Trophoblast cell (in vitro differentiated cells and primary cell): ENCODE measurements at regions not wholly inside any gene's neighbourhood (a gene's known extent, or its start where the extent isn't known, plus 50 kb on each side); places are given as distances from the start of the nearest gene placed in this dataset.

Source experiments
- DNase-seq, 2 donors: peaks; one replicate each; pipeline ENCODE4 v3.0.0-alpha.2; 2016
- H2AFZ ChIP-seq: 2 replicates; pipeline ENCODE4 v1.6.1; 2013; ENCODE audit warnings: low read length, moderate library complexity, mild to moderate bottlenecking; ENCODE audit not compliant: insufficient read depth, poor library complexity
- H2AK5ac ChIP-seq: 2 replicates; pipeline ENCODE4 v1.6.1; 2013; ENCODE audit warnings: mild to moderate bottlenecking, low read length
- H2BK120ac ChIP-seq: 2 replicates; pipeline ENCODE4 v1.6.1; 2013; ENCODE audit warnings: low read length, mild to moderate bottlenecking, moderate library complexity; ENCODE audit not compliant: insufficient read depth, poor library complexity
- H2BK12ac ChIP-seq: 2 replicates; pipeline ENCODE4 v1.6.1; 2013; ENCODE audit warnings: mild to moderate bottlenecking, low read length, moderate library complexity
- H2BK5ac ChIP-seq: 2 replicates; pipeline ENCODE4 v1.6.1; 2013; ENCODE audit warnings: low read length, low read depth, moderate library complexity, mild to moderate bottlenecking; ENCODE audit not compliant: poor library complexity
- H3K14ac ChIP-seq: 2 replicates; pipeline ENCODE4 v1.6.1; 2013; ENCODE audit warnings: mild to moderate bottlenecking, low read length
- H3K18ac ChIP-seq: 2 replicates; pipeline ENCODE4 v1.6.1; 2013; ENCODE audit warnings: mild to moderate bottlenecking, low read length
- H3K23ac ChIP-seq: 2 replicates; pipeline ENCODE4 v1.6.1; 2013; ENCODE audit warnings: low read length
- H3K27ac ChIP-seq: 2 replicates; pipeline ENCODE4 v1.5.1; 2013; ENCODE audit warnings: low read depth, mild to moderate bottlenecking, inconsistent platforms, low read length, moderate library complexity
- H3K27me3 ChIP-seq: 2 replicates; pipeline ENCODE4 v1.6.1; 2013; ENCODE audit warnings: inconsistent platforms, mild to moderate bottlenecking, low read length, moderate library complexity; ENCODE audit not compliant: insufficient read depth
- H3K36me3 ChIP-seq, 2 experiments: 1 replicate in 1 of 2; 2 replicates in 1 of 2; pipeline ENCODE4 v1.6.1; 2013; ENCODE audit warnings: low read length in 2 of 2, mild to moderate bottlenecking in 2 of 2, moderate library complexity in 1 of 2; ENCODE audit not compliant: insufficient read depth in 2 of 2, control insufficient read depth in 1 of 2
- H3K4ac ChIP-seq: 2 replicates; pipeline ENCODE4 v1.6.1; 2013; ENCODE audit warnings: low read depth, mild to moderate bottlenecking, low read length, moderate library complexity
- H3K4me1 ChIP-seq, 2 experiments: 1 replicate in 1 of 2; 2 replicates in 1 of 2; pipeline ENCODE4 v1.6.1; 2013; ENCODE audit warnings: low read length in 2 of 2, mild to moderate bottlenecking in 2 of 2, moderate library complexity in 1 of 2; ENCODE audit not compliant: insufficient read depth in 2 of 2, control insufficient read depth in 1 of 2
- H3K4me2 ChIP-seq: 2 replicates; pipeline ENCODE4 v1.6.1; 2013; ENCODE audit warnings: inconsistent platforms, mild to moderate bottlenecking, low read length, moderate library complexity
- H3K4me3 ChIP-seq: 2 replicates; pipeline ENCODE4 v1.5.1; 2013; ENCODE audit warnings: mild to moderate bottlenecking, low read depth, low read length, inconsistent platforms
- H3K79me1 ChIP-seq: one replicate; pipeline ENCODE4 v1.6.1; 2013; ENCODE audit warnings: low read length
- H3K79me2 ChIP-seq: 2 replicates; pipeline ENCODE4 v1.6.1; 2013; ENCODE audit warnings: low read length, mild to moderate bottlenecking; ENCODE audit not compliant: control insufficient read depth, insufficient read depth, poor library complexity
- H3K9ac ChIP-seq: 2 replicates; pipeline ENCODE4 v1.6.1; 2013; ENCODE audit warnings: mild to moderate bottlenecking, low read length
- H3K9me3 ChIP-seq: 2 replicates; pipeline ENCODE4 v1.6.1; 2013; ENCODE audit warnings: low read depth, mild to moderate bottlenecking, control low read depth, inconsistent platforms, low read length; ENCODE audit not compliant: insufficient read depth
- H4K12ac ChIP-seq: 2 replicates; pipeline ENCODE4 v1.6.1; 2013; ENCODE audit warnings: low read depth, mild to moderate bottlenecking, low read length, moderate library complexity
- H4K8ac ChIP-seq: 2 replicates; pipeline ENCODE4 v1.6.1; 2013; ENCODE audit warnings: low read depth, mild to moderate bottlenecking, low read length, moderate library complexity
- H4K91ac ChIP-seq: one replicate; pipeline ENCODE4 v1.6.1; 2013; ENCODE audit warnings: low read depth, mild to moderate bottlenecking, low read length, moderate library complexity
- WGBS: extraction: QIAGEN DNeasy Blood & Tissue Kit; methylation state at CpG from one replicate; pipeline ENCODE4 v1.1.7; 2013; ENCODE audit warnings: missing lambda C conversion rate; ENCODE audit not compliant: insufficient read length, insufficient coverage; ENCODE audit errors: extremely low coverage; 5-methylcytosine and 5-hydroxymethylcytosine counted together

- Histone ChIP-seq H2BK120ac (no peak overlapping the region), H4K91ac (no peak overlapping the region), H3K14ac (no peak overlapping the region), H3K79me2 (no peaks in the 10 kb centered on the region), H3K18ac (no peak overlapping the region), H2BK12ac (no peak overlapping the region), H3K9me3 (peaks cover 3% of the 10 kb centered on the region), H3K23ac (no peak overlapping the region), H3K4me2 (no peak overlapping the region), H4K8ac (no peak overlapping the region), H3K36me3 (no peaks in the 10 kb centered on the region), H2AK5ac (no peak overlapping the region), H3K4me1 (no peaks in the 10 kb centered on the region), H2AFZ (no peak overlapping the region), H3K4me3 (no peak overlapping the region), H4K12ac (no peak overlapping the region), H3K27me3 (no peaks in the 10 kb centered on the region), H3K9ac (no peak overlapping the region), H2BK5ac (no peak overlapping the region), H3K79me1 (no peaks in the 10 kb centered on the region), H3K4ac (no peak overlapping the region), H3K27ac (no peak overlapping the region)
- DNase-seq = no peak
- no CpG with 5 or more reads among the region's 2 CpGs for WGBS
Measured at GRCh38 chr3:102124704-102125103, 275.4 kb downstream of the NFKBIZ start.

- Histone ChIP-seq H3K9me3 (peaks cover 3% of the 10 kb centered on the region), H3K23ac (no peak overlapping the region), H2BK5ac (no peak overlapping the region), H4K12ac (no peak overlapping the region), H2AK5ac (no peak overlapping the region), H2AFZ (no peak overlapping the region), H3K36me3 (no peaks in the 10 kb centered on the region), H3K79me1 (no peaks in the 10 kb centered on the region), H2BK120ac (no peak overlapping the region), H3K79me2 (no peaks in the 10 kb centered on the region), H3K27me3 (no peaks in the 10 kb centered on the region), H3K4me1 (no peaks in the 10 kb centered on the region), H3K4me3 (no peak overlapping the region), H2BK12ac (no peak overlapping the region), H3K18ac (no peak overlapping the region), H3K4ac (no peak overlapping the region), H3K4me2 (no peak overlapping the region), H3K9ac (no peak overlapping the region), H4K91ac (no peak overlapping the region), H4K8ac (no peak overlapping the region), H3K27ac (no peak overlapping the region), H3K14ac (no peak overlapping the region)
- WGBS = no CpG with 5 or more reads among the region's 5 CpGs
- DNase-seq = peak in 1 of 2 donors; percentile 33
Measured at GRCh38 chr3:102125197-102125993, 276.1 kb downstream of the NFKBIZ start.

- H3K23ac ChIP-seq = no peak overlapping the region
- no peak overlapping the region for H4K91ac ChIP-seq
- H2AFZ ChIP-seq = no peak overlapping the region
- H3K9ac ChIP-seq = no peak overlapping the region
- no peak for DNase-seq
- no peak overlapping the region for H2BK12ac ChIP-seq
- no peak overlapping the region for H2BK120ac ChIP-seq
- H3K27me3 ChIP-seq = no peaks in the 10 kb centered on the region
- no peak overlapping the region for H3K4ac ChIP-seq
- H3K14ac ChIP-seq = no peak overlapping the region
- no peaks in the 10 kb centered on the region for H3K4me1 ChIP-seq
- H3K9me3 ChIP-seq = peaks cover 3% of the 10 kb centered on the region
- no peaks in the 10 kb centered on the region for H3K36me3 ChIP-seq
- H3K27ac ChIP-seq = no peak overlapping the region
- H4K12ac ChIP-seq = no peak overlapping the region
- no peak overlapping the region for H3K4me3 ChIP-seq
- H2AK5ac ChIP-seq = no peak overlapping the region
- no peak overlapping the region for H4K8ac ChIP-seq
- no CpG with 5 or more reads among the region's 1 CpG for WGBS
- H3K79me1 ChIP-seq = no peaks in the 10 kb centered on the region
- no peak overlapping the region for H2BK5ac ChIP-seq
- H3K79me2 ChIP-seq = no peaks in the 10 kb centered on the region
- H3K4me2 ChIP-seq = no peak overlapping the region
- no peak overlapping the region for H3K18ac ChIP-seq
Measured at GRCh38 chr3:102125994-102126368, 276.7 kb downstream of the NFKBIZ start.

- Histone ChIP-seq H3K36me3 (no peaks in the 10 kb centered on the region), H3K27ac (no peak overlapping the region), H3K4ac (no peak overlapping the region), H3K4me2 (no peak overlapping the region), H3K9ac (no peak overlapping the region), H3K23ac (no peak overlapping the region), H3K79me1 (no peaks in the 10 kb centered on the region), H4K91ac (no peak overlapping the region), H3K9me3 (no peaks in the 10 kb centered on the region), H3K4me3 (no peak overlapping the region), H3K4me1 (no peaks in the 10 kb centered on the region), H2BK120ac (no peak overlapping the region), H2BK12ac (no peak overlapping the region), H2AK5ac (no peak overlapping the region), H3K27me3 (no peaks in the 10 kb centered on the region), H3K79me2 (no peaks in the 10 kb centered on the region), H2BK5ac (no peak overlapping the region), H3K14ac (no peak overlapping the region), H4K8ac (no peak overlapping the region), H3K18ac (no peak overlapping the region), H4K12ac (no peak overlapping the region), H2AFZ (no peak overlapping the region)
- DNase-seq = peak in 1 of 2 donors; percentile 21
- no CpG with 5 or more reads among the region's 3 CpGs for WGBS
Measured at GRCh38 chr3:102129760-102130608, 280.7 kb downstream of the NFKBIZ start.
